OCI-LY3 (cell line): ENCODE measurements at regions not wholly inside any gene's neighbourhood (a gene's known extent, or its start where the extent isn't known, plus 50 kb on each side); places are given as distances from the start of the nearest gene placed in this dataset.

ENCODE experiments used
- CTCF ChIP-seq: fragments of 200-600, 300-600 bp; sonication (generic); IDR thresholded peaks from 2 replicates; pipeline ENCODE4 v1.5.1; 2014; ENCODE audit warnings: antibody characterized with exemption, low read length, low read depth
- EZH2phosphoT487 ChIP-seq: fragments of 200-600 bp; shearing (Covaris generic); IDR thresholded peaks from 2 replicates; pipeline ENCODE4 v1.6.1; 2018; ENCODE audit warnings: antibody characterized with exemption, mixed run types, low read depth

DNA sequence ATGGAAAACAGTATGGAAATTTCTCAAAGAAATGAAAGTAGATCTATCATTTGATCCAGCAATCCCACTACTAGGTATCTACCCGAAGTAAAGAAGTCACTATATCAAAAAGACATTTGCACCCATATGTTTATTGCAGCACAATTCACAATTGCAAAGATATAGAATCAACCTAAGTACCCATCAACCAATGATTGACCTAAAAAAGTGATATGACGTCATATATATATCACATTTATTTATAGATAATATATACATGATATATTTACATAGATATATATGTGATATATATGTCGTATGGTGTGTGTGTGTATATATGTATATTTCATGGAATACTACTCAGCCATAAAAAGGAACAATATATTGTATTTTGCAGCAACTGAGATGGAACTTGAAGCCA, 188.3 kb upstream of the ARHGAP42 start:
- no peak for TF ChIP-seq CTCF
- TF ChIP-seq EZH2phosphoT487, result no peak
